ENCODE measurements at regions not wholly inside any gene's neighbourhood (a gene's known extent, or its start where the extent isn't known, plus 50 kb on each side); places are given as distances from the start of the nearest gene placed in this dataset.

- Histone ChIP-seq H3K4me3 (replicated peaks; ENCODE audit: insufficient read depth, low read length) (no peak overlapping the region), H3K27ac (replicated peaks) (no peak overlapping the region), H3K27me3 (ENCODE audit: insufficient read depth, poor library complexity, severe bottlenecking) (no peaks in the 10 kb centered on the region)
- TF ChIP-seq GABPA (IDR thresholded peaks at IDR 0.05; ENCODE audit: low read depth): no peak
- no peak for TF ChIP-seq POLR2AphosphoS5 (IDR thresholded peaks at IDR 0.05; ENCODE audit: low read depth)
- TF ChIP-seq SPI1 (IDR thresholded peaks at IDR 0.05; ENCODE audit: borderline replicate concordance, low read depth): no peak
- TF ChIP-seq REST (IDR thresholded peaks at IDR 0.05; ENCODE audit: insufficient replicate concordance, low read depth): no peak
- no peak for TF ChIP-seq CTCF (IDR thresholded peaks at IDR 0.05; ENCODE audit: insufficient read depth, low read length)
- no peak for DNase-seq (ENCODE audit: low read depth in 1 of 2, low spot score in 1 of 2)
Observed at GRCh38 chr2:142280831-142281230, 150.0 kb upstream of the LRP1B start.

GRCh38 chr2:142270990-142271389 lies 140.2 kb upstream of the LRP1B start:
- TF ChIP-seq POLR2AphosphoS5 (IDR thresholded peaks at IDR 0.05; ENCODE audit: low read depth) (no peak), REST (IDR thresholded peaks at IDR 0.05; ENCODE audit: insufficient replicate concordance, low read depth) (no peak), SPI1 (IDR thresholded peaks at IDR 0.05; ENCODE audit: borderline replicate concordance, low read depth) (no peak), GABPA (IDR thresholded peaks at IDR 0.05; ENCODE audit: low read depth) (no peak), CTCF (IDR thresholded peaks at IDR 0.05; ENCODE audit: insufficient read depth, low read length) (no peak)
- Histone ChIP-seq H3K27ac (replicated peaks) (no peak overlapping the region), H3K27me3 (ENCODE audit: insufficient read depth, poor library complexity, severe bottlenecking) (no peaks in the 10 kb centered on the region), H3K4me3 (replicated peaks; ENCODE audit: insufficient read depth, low read length) (no peak overlapping the region)
- no peak for DNase-seq (ENCODE audit: low read depth in 1 of 2, low spot score in 1 of 2)

- no peak overlapping the region for H3K4me3 ChIP-seq (replicated peaks; ENCODE audit: insufficient read depth, low read length)
- no peak for DNase-seq (ENCODE audit: low read depth in 1 of 2, low spot score in 1 of 2)
- H3K27me3 ChIP-seq (ENCODE audit: insufficient read depth, poor library complexity, severe bottlenecking): no peaks in the 10 kb centered on the region
- TF ChIP-seq CTCF (IDR thresholded peaks at IDR 0.05; ENCODE audit: insufficient read depth, low read length): no peak
- no peak for TF ChIP-seq SPI1 (IDR thresholded peaks at IDR 0.05; ENCODE audit: borderline replicate concordance, low read depth)
- TF ChIP-seq POLR2AphosphoS5 (IDR thresholded peaks at IDR 0.05; ENCODE audit: low read depth): no peak
- no peak for TF ChIP-seq REST (IDR thresholded peaks at IDR 0.05; ENCODE audit: insufficient replicate concordance, low read depth)
- no peak for TF ChIP-seq GABPA (IDR thresholded peaks at IDR 0.05; ENCODE audit: low read depth)
- H3K27ac ChIP-seq (replicated peaks): no peak overlapping the region
Observed at GRCh38 chr2:142270291-142270690, 139.5 kb upstream of the LRP1B start.

Measured in HL-60 (cell line).